ENCODE measurements at regions not wholly inside any gene's neighbourhood (a gene's known extent, or its start where the extent isn't known, plus 50 kb on each side); places are given as distances from the start of the nearest gene placed in this dataset.

GRCh38 chr21:29430576-29430975 lies 131.9 kb downstream of the BACH1 start:
- Histone ChIP-seq H3K9me3 (ENCODE audit: control insufficient read depth, insufficient read depth, low read depth, low read length) (no peaks in the 10 kb centered on the region), H3K4me3 (ENCODE audit: low read depth, low read length) (no peak overlapping the region), H3K27ac (ENCODE audit: extremely low read depth, low read depth, low read length) (no peak overlapping the region), H3K36me3 (ENCODE audit: control insufficient read depth in 2 of 2, insufficient read depth in 1 of 2, low read length in 2 of 2) (no peaks in the 10 kb centered on the region), H3K4me1 (ENCODE audit: control insufficient read depth, insufficient read depth, low read length) (0 out of 2 replicates have a peak, but pooled peaks cover 2% of the 10 kb centered on the region)
- ChIA-PET CTCF (interaction anchor here (1.0 kb wide), 1 partner anchor 46 kb away, joined by 3 read pairs; no protein-coding TSS in a partner anchor), POLR2A (no interaction called here)
- TF ChIP-seq ZNF416 (tag by site-specific recombination; IDR thresholded peaks at IDR 0.05), result no peak
- TF ChIP-seq PRDM6 (tag by site-specific recombination; IDR thresholded peaks at IDR 0.05), result 0 out of 2 replicates have a peak, but pooled peaks have one; percentile 8

- 0 out of 2 replicates have a peak, but pooled peaks cover 2% of the 10 kb centered on the region for H3K4me1 ChIP-seq (ENCODE audit: control insufficient read depth, insufficient read depth, low read length)
- no peak overlapping the region for H3K27ac ChIP-seq (ENCODE audit: extremely low read depth, low read depth, low read length)
- no peaks in the 10 kb centered on the region for H3K9me3 ChIP-seq (ENCODE audit: control insufficient read depth, insufficient read depth, low read depth, low read length)
- H3K4me3 ChIP-seq (ENCODE audit: low read depth, low read length), result no peak overlapping the region
- ChIA-PET POLR2A (no interaction called here), CTCF (no interaction called here)
- TF ChIP-seq ZXDB (tag by site-specific recombination; IDR thresholded peaks at IDR 0.05) (no peak), ZNF274 (IDR thresholded peaks at IDR 0.05; ENCODE audit: low read length) (no peak), ZNF274 (tag by site-specific recombination; IDR thresholded peaks at IDR 0.05; ENCODE audit: borderline replicate concordance) (no peak), ZNF146 (tag by site-specific recombination; IDR thresholded peaks at IDR 0.05) (no peak), ZIC2 (tag by site-specific recombination; IDR thresholded peaks at IDR 0.05) (peak; percentile 11; the same call in 1 of the 2 replicates)
- H3K36me3 ChIP-seq (ENCODE audit: control insufficient read depth in 2 of 2, insufficient read depth in 1 of 2, low read length in 2 of 2), result no peaks in the 10 kb centered on the region
Observed at GRCh38 chr21:29431178-29431577, 132.5 kb downstream of the BACH1 start.

- Histone ChIP-seq H3K36me3 (ENCODE audit: control insufficient read depth in 2 of 2, insufficient read depth in 1 of 2, low read length in 2 of 2) (no peaks in the 10 kb centered on the region), H3K9me3 (ENCODE audit: control insufficient read depth, insufficient read depth, low read depth, low read length) (no peaks in the 10 kb centered on the region), H3K27ac (ENCODE audit: extremely low read depth, low read depth, low read length) (no peak overlapping the region), H3K4me1 (ENCODE audit: control insufficient read depth, insufficient read depth, low read length) (0 out of 2 replicates have a peak, but pooled peaks cover 2% of the 10 kb centered on the region), H3K4me3 (ENCODE audit: low read depth, low read length) (no peak overlapping the region)
- POLR2A ChIA-PET, result no interaction called here
- no peak for TF ChIP-seq ZNF398 (tag by site-specific recombination; IDR thresholded peaks at IDR 0.05)
- TF ChIP-seq ZNF626 (tag by site-specific recombination; IDR thresholded peaks at IDR 0.05), result no peak
- TF ChIP-seq ZNF391 (tag by site-specific recombination; IDR thresholded peaks at IDR 0.05; ENCODE audit: borderline replicate concordance, low read depth), result no peak
- no peak for TF ChIP-seq KLF1 (tag by site-specific recombination; IDR thresholded peaks at IDR 0.05)
- TF ChIP-seq RBAK (tag by site-specific recombination; IDR thresholded peaks at IDR 0.05), result no peak
- no peak for TF ChIP-seq ZNF658 (tag by site-specific recombination; IDR thresholded peaks at IDR 0.05)
- CTCF ChIA-PET, result interaction anchor here (0.7 kb wide), 1 partner anchor 650 kb away, joined by 4 read pairs; no protein-coding TSS in a partner anchor
Observed at GRCh38 chr21:29431680-29432079, 133.0 kb downstream of the BACH1 start.

GRCh38 chr21:29433366-29434059 lies 134.8 kb downstream of the BACH1 start:
- Histone ChIP-seq H3K27ac (ENCODE audit: extremely low read depth, low read depth, low read length) (no peak overlapping the region), H3K9me3 (ENCODE audit: control insufficient read depth, insufficient read depth, low read depth, low read length) (no peaks in the 10 kb centered on the region), H3K36me3 (ENCODE audit: control insufficient read depth in 2 of 2, insufficient read depth in 1 of 2, low read length in 2 of 2) (no peaks in the 10 kb centered on the region), H3K4me3 (ENCODE audit: low read depth, low read length) (no peak overlapping the region), H3K4me1 (ENCODE audit: control insufficient read depth, insufficient read depth, low read length) (0 out of 2 replicates have a peak, but pooled peaks cover 2% of the 10 kb centered on the region)
- ChIA-PET CTCF (no interaction called here), POLR2A (no interaction called here)
- TF ChIP-seq ZNF48 (tag by site-specific recombination; IDR thresholded peaks at IDR 0.05) (no peak), TCF7L2 (IDR thresholded peaks at IDR 0.05; ENCODE audit: borderline replicate concordance, low read depth, low read length) (peak; percentile 90), ZBTB21 (tag by site-specific recombination; IDR thresholded peaks at IDR 0.05) (no peak), ZNF121 (tag by site-specific recombination; IDR thresholded peaks at IDR 0.05) (no peak), CTCF (tag by site-specific recombination; IDR thresholded peaks at IDR 0.05) (no peak), PRDM6 (tag by site-specific recombination; IDR thresholded peaks at IDR 0.05) (peak; percentile 24; the same call in 1 of the 2 replicates), FEZF1 (tag by site-specific recombination; IDR thresholded peaks at IDR 0.05) (peak; percentile 38; the same call in 1 of the 2 replicates), ZNF580 (tag by site-specific recombination; IDR thresholded peaks at IDR 0.05) (no peak)

All from HEK293 (cell line).